Ecto neural progenitor cell (in vitro differentiated cells): ENCODE measurements at regions not wholly inside any gene's neighbourhood (a gene's known extent, or its start where the extent isn't known, plus 50 kb on each side); places are given as distances from the start of the nearest gene placed in this dataset.

Source experiments
- DNase-seq: peaks from one replicate; pipeline ENCODE4 v3.0.0-alpha.2; 2018; ENCODE audit warnings: low spot score

GRCh38 chr13:105608104-105608503 is 927.4 kb downstream of the EFNB2 start:
- no peak for DNase-seq

DNA sequence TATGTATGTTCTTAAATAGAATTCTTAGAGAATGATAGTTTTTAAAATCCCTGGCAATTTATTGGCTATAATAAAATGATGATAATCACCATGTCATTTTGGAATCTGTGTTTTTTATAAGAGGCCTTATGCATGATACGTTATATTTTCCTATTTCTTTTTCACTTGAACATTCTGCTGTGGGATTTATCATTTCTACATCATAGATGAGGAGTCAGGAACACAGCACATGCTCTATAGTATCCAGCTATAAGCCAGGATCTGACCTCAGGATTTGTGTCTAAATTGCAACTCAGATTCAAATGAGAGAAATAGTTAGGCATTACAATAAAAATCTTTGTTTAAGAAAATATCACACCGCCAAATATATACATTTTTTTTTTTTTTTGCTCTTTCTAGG is 928.0 kb downstream of the EFNB2 start:
- DNase-seq = no peak

GRCh38 chr13:105607016-105607415 is 928.4 kb downstream of the EFNB2 start:
- DNase-seq = no peak

DNA sequence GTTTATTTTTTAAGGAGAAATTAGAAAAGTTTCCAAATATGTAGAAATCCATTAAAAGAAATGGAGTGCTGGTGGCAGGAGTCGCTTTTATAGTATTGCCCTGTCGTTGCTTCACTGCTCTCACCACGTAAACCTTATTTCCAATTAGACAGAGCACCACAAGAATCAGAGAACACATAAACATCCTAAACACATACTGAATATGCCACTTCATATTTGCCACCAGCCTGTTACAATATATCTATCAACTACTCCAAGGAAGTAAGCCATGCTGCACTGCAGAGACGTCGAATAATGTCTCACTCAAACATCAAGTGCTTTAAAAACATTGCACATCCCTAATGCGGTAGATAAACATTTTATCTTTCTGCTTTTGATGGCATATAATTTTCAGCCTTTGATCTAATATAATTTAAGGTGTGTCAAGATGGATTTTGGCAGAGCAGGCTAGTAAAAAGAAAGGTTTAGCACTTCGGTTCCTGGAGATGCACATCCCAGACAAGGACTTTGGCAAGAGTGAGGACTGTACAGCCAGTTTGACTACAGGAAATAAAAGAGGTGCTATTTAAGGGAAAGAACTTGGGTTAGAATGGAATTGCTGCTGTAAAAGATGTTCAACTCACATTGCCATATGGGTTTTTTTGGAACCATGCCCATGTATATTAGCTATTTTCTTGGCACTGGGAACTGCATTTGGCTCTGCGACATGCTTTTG is 932.3 kb downstream of the EFNB2 start:
- DNase-seq = no peak

DNA sequence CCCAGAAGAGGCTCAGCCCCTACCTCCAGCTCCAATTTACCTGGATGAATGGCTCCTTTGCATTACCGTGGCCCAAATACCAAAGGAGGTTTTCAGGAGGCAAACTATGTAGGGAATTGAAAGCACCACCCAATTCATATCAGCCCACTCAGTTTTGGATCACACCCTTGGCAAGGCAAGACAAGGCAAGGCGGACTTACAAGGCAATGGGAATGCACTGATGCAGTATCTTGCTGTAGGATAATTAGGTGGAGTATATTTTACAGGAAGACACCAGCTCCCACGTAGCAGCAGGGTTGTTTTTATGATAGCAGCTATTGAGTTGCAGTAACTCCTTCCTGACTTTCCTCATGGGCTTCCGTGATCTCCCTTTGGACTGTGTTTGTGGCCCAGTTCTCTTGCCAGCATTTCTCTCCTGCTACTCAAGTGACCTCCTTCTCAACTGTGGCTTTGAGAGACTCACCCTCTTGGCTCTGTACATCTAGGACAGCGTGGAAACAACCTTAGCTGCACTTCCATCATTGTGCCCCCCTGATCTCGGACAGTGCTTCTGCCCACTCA is 935.9 kb downstream of the EFNB2 start:
- no peak for DNase-seq

- no peak for DNase-seq
Measured at GRCh38 chr13:105598529-105598928, 936.9 kb downstream of the EFNB2 start.

DNA sequence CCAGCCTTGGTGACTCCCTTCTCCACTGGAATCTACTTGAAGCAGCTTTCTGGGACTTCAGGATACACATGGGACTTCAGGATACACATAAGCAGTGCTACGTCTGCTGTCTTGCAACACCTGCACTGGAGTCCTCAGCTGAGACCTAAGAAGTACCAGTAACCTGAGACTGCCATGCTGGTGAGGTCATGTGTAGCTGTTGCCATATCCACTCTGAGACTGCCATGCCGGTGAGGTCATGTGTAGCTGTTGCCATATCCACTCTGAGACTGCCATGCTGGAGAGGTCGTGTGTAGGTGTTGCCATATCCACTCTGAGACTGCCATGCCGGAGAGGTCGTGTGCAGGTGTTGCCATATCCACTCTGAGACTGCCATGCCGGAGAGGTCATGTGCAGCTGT is 937.9 kb downstream of the EFNB2 start:
- DNase-seq = no peak

DNA sequence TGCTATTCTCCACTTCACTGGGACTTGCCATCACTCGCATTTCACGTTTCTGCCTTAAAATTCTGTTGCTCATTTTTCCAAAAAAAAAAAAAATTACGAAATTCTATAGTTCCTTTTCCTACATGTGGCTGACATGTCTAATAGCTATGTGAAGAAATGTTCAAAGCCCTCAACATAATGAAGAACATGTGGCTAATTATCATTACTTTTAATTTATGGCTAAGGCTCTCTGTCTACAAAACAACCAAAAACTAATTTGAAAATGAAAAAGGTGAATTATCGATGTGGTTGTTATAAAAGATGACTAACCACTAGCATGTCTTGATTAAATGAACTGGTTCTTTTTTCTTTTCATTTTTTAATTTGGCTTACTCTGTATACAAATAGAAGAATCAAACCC is 940.0 kb downstream of the EFNB2 start:
- DNase-seq = no peak

- no peak for DNase-seq
Measured at GRCh38 chr13:105591277-105591676, 944.2 kb downstream of the EFNB2 start.

- no peak for DNase-seq
Measured at GRCh38 chr13:105587786-105588185, 947.7 kb downstream of the EFNB2 start.

DNA sequence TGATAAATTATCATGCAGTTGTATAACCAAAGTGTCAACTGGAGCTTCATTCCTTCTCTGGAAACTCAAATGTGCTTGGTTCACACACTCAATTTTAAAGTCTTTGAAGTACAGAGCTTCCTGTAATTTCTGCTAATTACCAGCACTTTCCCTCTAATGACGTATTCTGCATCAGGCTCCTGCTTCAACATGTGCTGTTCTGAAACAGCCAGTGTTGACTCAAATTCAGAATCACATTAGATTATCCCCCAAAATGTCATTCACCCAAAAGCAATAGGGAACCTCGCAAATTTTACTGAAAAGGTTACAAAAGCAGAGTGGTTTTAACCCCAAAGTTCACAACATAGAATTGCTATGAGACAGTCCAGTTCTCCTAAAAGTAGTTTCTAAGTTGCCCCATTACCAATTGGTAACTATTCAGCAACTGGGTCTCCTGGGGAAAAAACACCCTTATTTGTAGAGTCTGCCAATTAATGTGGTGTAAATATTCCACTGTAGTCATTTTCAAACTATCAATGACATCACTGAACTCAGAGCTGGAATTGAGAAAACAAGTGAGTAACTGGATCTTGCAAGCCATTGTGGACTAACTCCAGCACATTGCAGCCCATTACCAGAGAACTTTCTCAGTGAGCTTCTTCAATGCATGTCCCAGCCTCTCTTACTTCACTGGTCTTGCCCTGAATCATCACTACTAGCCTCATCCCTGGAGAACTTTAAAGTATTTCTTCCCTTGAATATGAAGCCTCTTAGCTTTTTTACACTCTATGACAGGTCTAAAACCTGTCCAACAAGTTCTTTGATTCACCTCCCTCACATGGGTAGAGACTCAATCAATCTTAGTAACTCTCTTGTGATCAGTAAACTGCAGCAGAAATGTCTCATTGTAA is 955.4 kb downstream of the EFNB2 start:
- no peak for DNase-seq

DNA sequence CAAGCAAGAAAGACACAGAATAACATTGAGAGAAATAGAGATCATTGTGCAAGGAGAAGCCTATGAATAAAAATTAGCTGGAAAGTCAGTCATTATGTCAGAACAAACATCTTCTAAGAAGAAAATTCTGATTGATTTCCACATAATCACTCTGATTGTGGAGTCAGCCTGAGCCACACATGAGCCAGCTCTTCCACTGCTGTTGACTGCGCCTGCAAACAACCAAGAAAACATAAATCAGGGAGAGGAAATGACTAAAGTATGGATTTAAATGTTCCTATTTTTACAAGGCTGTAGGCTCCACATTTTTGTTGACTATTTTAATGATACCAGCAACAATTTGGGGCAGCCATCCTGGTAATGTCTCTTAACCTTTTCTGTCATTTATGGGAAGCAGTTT is 962.3 kb downstream of the EFNB2 start:
- no peak for DNase-seq

DNA sequence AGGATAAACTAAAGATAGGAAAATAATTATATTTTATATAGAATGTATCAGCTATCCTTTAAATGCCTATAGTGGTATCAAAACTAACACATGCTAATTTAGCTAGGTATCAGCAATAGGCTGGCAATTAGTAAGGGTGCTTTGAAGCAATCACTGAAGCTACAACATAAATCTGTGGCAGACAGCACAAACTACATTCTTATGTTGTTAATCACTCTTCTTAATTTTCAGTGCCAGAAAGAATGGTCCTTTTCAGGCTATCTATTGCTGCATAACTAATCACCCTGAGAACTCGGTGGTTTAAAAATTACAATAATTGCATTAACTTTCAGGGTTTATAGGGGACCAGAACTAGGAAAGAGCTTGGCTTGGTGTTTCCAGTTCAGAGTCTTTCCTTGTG is 963.1 kb downstream of the EFNB2 start:
- DNase-seq = no peak

GRCh38 chr13:105569816-105570215 is 965.6 kb downstream of the EFNB2 start:
- no peak for DNase-seq

DNA sequence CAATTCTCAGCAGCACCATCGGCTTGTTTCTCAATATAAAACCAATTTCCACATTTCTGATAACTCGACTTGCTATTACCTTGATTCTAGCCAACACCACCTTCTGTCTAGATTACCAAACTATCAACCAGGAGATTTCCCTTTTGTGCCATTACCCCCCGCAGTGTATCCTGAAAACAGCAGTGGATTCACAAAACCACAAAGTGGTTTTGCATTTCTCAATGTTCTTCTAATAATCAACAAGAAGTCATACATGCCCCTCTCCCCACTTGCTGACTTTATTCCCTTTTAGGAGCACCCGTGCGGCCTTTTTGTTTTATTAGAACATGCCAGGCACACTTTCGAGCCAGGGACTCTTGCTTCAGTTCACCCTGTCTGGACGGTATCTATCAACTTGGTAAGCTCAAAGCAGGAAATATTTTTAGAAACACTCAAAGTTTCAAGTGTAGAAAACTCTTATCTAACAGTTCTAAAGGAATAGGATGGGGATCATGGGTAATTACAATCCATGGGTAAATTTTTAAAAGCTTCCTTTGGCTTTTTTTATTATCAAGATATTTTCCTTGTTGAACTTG is 967.4 kb downstream of the EFNB2 start:
- DNase-seq = no peak

DNA sequence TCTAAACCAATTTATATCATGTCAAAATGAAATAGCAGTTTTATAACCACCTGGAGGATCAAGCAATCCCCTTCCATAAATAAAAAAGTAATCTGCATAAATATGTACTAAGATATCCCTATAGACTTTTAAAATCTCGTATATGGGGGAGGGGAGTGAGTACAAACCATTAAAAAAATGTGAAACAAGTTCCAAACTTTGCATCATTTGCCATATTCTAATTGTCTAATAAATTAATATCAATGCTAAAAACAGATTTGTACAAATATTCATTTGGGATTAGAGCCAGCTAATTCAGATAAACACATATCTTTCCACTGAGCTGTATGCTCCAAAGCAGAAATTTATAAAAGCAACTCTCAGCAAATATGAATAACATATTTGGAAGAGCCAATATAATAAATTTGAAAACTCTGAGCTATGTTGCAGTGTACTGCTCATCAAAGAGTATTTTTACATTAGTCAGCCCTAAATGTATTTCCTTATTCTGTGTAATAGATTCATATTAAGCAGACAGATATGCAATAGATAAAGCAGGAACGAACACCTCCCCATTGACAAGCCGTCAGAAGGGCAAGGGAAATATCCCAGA is 970.2 kb downstream of the EFNB2 start:
- DNase-seq = no peak

DNA sequence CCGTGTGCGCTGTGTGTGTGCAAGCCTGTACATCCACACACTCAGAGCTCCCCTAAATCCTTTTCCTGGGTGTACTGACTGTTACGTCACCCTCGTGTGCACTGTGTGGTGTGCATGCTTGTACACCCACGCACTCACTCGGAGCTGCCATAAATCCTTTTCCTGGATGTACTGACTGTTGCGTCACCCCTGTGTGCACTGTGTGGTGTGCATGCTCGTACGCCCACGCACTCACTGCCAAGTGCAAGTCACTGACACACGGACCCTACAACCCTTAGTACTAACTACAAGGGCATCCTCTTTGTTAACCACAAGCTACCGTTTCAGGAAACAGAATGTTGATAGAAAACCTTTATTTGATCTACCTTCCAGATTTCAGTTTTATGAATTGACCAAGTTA is 983.4 kb downstream of the EFNB2 start:
- DNase-seq = no peak

- DNase-seq = no peak
Measured at GRCh38 chr13:105547851-105548250, 987.6 kb downstream of the EFNB2 start.

GRCh38 chr13:105545811-105546210 is 989.7 kb downstream of the EFNB2 start:
- no peak for DNase-seq

DNA sequence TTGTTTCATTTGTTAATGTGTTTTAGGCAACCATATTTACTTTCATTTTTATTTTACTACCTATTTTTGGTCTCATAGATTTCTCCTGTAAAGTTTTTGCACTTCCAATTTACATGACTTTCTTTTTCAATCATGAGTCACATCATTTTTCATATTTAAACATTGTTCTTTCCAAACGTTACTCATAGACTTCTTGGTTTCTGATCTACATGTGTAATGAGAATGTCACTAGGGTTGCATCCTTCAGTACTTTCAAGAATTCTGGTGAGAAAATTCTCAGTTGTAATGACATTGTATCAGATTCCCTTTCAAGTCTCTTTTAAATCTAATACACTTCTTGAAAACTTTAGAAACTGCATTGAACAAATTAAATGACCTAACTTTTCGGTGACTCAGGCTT is 991.7 kb downstream of the EFNB2 start:
- no peak for DNase-seq

- DNase-seq = no peak
Measured at GRCh38 chr13:105541565-105541964, 993.9 kb downstream of the EFNB2 start.

DNA sequence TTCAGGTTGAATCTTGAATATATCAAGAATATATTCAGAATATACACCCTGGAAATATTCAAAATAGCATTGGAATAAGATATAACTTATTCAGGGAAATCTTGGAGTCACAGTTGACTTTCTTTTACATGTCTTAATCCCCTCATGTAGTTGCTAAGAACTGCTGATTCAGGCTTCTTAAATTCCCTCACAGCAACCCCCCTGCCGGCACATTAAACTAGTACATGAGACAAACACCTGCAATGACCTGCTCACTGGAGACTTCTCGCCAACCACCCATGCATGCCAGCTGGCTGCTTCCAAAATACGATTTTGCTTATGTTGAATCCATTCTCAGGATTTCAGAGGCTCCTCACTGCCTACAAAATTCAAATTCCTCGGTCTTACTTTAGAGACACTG is 997.1 kb downstream of the EFNB2 start:
- DNase-seq = no peak
